Stimulated activated CD4-positive, alpha-beta T cell treated with anti-CD3 and anti-CD28 coated beads, Interleukin-2, amount 100 ng/mL, for 48 hours (primary cell): ENCODE measurements at regions not wholly inside any gene's neighbourhood (a gene's known extent, or its start where the extent isn't known, plus 50 kb on each side); places are given as distances from the start of the nearest gene placed in this dataset.

Source experiments
- DNase-seq, 2 donors: peaks; one replicate each; pipeline ENCODE4 v3.0.0-alpha.2; 2020

DNA sequence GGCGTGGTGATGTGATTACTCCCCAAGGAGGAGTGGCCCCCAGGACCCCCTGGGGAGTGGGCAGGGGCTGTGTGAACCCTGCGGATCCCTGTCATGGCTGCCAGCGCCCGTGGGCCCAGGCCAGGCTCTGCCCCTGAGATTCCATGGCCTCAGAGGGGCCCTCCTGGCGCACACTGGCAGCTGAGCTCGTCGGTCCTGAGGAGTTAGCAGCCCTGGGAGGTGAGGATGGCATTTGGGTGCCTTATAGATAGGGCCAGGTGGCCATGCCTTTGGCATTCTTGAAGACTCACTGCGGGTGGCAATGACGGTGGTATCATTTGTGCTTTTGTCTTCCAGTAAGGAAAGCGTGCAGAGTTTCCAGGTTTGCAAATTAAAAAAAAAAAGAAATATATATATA, 146.8 kb upstream of the GSE1 start:
- DNase-seq = no peak

DNA sequence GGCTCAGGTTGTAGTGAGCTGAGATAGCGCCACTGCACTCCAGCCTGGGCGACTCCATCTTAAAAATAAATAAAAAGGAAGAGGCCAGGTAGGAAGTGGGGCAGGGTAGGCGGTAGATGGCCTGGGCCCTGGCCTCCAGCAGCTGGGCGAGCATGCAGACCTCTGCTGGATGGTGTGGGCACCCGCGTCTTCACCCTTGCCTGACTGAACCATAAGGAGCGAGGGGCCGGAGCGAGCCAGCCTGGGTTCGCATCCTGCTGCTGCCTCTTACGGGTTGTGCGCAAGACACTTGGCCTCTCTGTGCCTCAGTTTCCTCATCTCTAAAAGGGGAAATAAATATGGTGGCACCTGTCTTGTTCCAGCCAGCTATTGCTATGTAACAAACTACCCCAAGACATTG, 146.1 kb upstream of the GSE1 start:
- no peak for DNase-seq

DNA sequence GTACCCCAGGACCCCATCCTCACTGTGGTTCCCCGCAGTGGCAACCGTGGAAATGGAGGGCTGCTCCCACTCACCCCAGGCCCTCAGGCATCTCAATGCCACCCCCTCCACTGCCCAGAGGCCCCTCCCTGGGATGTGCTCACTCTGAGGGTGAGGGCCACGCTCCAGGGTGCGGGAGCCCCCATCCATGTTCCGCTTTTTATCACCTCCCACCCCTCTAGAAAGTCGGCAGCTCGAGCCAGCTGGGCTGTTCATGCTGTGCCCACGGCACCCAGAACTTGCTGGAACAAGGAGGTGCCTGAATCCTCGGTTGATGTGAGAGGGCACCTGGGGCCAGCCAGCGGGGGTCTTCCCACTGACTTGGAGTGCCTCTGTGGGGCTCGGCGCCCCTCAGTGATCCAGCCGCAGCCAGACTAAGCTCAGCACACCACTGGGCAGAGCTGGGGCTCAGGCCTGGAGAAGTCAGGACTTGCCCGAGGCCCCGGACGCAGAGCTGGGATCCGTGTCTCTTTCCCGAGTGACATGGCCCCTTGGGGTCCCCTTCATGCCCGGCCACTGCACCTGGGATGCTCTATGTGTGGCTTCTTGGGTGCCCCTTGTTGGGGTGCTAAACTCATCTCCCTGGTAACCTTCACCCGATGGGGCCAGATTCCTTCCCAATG, 143.1 kb upstream of the GSE1 start:
- DNase-seq = no peak

DNA sequence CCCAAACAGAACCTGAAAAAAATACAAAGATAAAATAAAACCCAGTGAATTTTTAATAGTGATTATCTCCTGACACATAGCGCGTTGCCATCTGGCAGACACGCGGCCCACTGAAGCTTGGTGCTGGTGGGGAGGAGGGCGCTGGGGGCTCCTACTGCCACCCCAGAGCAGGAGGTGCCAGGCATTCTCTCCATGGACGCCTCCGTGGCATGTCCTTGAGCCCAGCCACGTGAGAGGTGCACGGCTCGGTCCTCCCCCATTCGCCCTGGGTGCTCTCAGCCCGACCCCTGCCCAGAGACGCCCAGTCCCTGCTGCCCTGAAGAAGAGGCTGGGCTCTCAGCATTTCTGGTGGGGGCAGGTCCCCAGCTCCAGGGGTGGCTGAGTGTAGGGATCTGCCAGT, 142.2 kb upstream of the GSE1 start:
- DNase-seq = no peak

DNA sequence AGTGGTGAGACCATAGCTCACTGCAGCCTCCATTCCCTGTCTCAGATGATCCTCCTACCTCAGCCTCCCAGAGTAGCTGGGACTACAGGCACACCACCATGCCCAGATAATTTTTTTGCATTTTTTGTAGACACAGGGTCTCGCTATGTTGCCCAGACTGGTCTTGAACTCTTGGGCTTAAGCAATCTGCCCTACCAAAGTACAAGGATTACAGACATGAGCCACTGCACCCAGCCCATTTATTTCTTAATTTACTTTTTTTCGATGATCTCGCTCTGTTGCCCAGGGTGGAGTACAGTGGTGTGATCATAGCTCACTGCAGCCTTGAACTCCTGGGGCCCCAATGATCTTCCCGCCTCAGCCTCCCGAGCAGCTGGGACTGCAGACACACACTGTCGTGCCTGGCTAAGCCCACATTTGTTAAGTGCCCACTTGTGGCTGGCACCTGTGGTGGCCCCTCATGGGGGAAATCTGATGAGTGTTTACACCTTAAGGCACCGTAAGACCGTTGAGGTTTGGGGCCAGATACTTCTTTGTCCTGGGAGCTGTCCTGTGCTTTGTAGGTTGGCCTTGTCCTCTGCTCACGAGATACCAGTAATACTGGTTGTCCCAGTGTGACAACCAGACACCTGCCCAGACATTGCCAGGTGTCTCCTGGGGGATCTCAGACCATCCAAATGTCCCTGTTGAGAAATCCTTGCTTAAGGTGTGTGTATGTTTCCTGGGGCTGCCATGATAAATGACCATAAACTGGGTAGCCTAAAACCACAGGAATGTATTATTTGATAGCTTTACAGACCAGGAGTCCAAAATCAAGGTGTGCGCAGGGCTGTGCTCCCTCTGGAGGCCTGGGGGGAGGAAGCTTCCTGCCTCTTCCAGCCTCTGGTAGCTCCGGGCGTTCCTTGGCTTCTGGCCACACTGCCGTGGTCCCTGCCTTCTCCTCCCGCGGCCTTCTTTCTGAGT, 141.4 kb upstream of the GSE1 start:
- DNase-seq = no peak

DNA sequence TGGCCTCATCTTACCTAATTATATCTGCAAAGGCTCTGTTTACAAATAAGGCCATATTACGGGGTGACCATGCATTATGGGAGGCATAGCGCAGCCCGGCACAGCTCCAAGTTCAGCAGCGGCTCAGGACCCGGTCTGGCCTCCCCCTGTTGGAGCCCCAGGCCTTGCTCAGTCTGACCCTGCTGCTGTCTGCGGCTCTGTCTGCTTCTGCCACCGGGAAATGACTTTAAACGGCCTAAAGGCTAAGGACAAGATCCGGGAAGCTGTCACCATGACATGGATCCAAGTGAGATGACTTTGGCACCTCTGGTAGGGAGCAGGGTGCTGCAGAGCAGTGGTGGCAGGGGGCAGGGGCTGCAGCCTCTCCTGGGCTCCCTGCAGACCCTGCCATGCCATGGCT, 140.6 kb upstream of the GSE1 start:
- DNase-seq = no peak

DNA sequence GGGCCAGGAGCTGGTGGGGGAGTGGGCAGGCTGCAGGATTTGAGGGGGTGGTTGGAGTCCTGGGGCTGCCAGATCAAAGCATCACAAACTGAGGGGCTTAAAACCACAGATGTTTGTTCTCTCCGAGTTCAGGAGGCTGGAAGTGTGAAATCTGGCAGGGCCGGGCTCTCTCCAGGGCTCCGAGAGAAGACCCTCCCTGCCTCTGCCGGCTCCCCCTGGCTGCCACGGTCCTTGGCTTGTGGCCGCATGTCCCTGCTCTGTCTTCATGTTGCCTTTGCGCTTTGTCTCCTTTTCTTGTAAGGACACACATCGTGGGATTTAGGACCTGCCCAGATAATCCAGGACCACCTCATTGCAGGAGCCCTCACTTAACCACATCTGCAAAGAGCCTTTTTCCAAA, 139.8 kb upstream of the GSE1 start:
- DNase-seq = no peak

DNA sequence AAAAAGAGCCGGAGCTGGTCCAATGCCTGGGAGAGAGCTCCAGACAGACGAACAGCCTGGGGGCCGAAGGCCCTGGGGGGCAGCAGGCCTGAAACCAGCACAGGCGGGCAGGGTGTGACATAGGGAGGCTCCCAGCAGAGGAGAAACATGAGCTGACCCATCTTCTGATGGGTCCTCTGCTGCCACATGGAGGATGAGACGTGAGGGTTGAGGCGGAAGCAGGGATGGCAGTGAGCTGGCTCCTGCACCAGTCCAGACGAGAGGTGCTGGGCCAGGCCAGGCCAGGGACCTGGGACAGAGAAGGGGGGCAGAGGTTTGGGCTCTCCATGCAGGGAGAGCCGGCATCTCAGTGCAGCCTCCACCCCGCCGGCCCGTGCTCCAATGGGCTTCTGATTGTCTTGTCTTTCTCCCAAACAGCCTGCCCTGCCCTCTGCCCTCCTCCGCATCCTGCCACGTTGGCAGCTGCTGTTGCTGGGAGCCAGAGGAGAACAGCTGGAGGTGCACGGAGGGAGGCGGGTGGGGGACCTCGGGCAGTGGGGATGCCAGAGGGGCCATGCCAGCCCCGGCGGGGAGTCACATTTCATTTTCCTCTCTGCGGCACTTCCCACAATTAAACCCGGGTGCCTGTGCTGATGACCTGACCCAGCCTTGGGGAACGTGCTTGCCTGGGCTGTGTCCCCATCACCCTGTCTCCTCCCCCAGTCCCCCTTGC, 139.1 kb upstream of the GSE1 start:
- no peak for DNase-seq

DNA sequence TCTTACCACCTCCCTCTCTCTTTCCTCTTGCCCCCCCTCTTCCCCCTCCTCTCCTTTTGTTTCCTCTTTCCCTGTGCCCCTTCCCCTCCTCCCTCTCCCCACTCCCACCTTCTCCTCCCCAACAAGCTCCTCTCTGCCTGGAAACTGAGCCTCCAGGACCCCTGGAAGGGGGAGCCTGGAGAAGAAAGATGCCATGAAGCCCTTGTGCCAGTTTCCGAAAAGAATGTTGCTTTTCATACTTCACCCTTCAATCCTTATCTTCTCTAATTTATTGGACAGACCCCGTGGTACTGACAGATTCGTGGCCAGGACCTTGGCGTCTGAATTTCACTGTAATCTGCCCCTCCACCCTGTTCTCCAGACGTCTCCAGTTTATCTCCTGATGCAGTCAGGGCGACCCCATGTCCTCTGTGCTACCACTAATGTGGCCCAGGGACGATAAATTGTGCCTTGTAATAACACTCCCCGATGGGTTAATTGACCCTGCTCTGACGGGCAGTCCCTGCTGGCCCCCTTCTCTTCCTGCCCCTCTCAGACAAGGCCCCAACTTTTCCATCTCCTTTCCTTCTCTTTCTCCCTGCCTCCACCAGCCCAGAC, 138.4 kb upstream of the GSE1 start:
- DNase-seq = no peak

DNA sequence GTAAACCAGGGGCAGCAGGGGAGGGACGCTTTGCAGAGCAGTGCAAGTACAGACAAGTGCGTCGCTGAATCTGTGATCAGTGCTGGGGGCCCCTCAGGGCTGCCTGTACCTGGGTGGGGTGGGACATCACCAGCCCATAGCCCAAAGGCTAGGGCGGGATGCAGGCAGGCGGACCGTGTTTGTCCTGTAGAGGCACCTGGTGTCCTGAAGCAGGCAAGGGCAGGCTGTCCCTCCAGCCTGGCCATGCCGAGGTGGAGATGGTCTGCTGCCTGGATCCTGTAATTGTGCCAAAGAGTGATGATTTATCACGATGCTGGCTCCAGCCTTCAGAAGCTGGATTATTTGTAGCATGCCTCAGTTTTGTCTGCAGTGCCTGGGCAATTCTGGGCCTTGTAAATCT, 137.9 kb upstream of the GSE1 start:
- no peak for DNase-seq

DNA sequence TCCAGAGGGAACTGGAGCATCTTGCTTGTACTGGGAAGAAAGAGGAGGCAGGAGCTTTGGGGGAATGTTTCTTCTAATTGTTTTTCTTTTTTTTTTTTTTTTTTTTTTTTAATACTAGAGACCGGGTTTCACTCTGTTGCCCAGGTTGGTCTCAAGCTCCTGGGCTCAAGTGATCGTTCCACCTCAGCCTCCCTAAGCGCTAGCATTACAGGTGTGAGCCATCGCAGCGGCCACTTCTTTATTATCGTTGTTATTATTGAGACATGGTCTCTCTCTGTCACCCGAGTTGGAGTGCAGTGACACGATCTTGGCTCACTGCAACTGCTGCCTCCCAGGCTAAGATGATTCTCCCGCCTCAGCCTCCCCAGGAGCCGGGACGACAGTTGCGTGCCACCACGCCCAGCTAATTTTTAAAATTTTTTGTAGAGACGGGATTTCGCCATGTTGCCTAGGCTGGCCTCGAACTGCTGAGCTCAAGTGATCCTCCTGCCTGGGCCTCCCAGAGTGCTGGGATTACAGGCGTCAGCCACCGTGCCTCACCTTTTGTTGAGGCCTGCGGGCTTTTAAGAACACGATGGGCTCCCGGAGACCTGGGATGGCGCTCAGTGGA, 137.3 kb upstream of the GSE1 start:
- DNase-seq = no peak

DNA sequence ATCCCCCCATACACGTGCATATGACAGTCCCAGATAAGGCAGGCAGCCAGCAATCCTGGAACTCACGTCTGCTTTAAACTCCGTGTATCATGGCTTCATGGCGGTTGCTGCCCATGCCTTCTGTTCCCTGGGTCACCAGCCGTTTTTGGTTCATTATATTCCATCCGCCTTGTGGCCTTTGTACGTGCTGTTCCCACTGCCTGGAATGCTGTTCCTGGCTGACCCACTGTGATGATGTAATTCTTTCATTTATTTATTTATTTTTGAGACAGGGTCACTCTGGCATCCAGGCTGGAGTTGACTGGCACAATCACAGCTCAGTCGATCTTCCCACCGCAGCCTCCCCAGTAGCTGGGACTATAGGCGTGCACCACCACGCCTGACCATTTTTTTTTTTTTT, 136.7 kb upstream of the GSE1 start:
- no peak for DNase-seq

DNA sequence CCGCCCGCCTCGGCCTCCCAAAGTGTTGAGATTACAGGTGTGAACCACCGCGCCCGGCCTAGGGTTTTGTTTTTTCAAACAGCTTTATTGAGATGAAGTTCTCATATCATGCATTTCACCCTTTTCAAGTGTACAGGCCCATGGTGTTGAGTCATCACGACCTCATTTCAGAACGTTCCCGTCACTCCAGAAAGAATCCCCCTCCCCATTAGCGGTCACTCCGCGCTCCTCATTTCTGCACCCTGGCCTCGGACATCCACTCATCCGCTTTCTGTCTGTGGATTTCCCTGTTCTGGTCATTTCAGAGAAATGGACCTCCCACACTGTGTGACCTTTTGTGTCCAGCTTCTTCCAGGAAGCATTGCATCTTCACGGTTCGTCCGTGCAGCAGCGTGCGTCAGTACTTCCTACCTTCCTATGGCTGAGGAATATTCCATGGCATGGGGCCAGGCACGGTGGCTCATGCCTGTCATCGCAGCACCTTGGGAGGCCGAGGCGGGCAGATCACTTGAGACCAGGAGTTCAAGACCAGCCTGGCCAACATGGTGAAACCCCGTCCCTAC, 135.2 kb upstream of the GSE1 start:
- DNase-seq = no peak

DNA sequence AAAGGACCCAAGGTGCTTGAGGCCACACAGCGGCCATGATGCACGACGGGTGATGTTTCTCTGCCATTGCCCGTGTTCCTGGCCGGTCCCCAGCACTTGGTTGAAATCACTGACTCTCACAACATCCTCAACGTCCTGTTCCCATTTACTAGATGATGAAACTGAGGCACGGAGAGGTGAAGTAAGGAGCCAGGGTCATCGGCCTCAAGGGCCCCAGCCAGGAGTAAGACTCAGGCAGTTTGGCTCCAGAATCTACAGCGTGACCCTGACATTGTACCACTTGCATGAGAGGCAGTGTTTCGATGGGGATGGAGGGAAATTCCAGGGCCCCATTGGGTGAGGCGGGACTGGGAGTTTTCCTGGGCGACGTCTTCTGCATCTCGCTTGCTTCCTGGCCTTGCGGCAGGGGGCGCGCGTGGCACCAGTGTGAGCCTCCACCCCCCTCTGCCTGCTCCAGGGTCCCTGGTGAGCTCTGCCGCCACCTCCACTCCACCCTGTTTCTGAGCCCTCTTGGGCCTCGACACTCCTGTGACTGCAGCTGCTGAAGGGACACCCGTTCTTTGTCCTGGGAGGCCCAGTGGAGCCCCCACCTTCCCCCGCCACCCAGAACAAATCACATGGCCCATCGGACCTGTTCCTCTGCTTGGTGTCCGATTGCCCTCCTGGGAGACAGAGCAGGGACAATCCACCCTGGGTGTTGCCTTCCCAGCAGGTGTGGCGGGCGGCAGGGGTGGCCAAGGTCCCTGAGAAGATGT, 133.0 kb upstream of the GSE1 start:
- no peak for DNase-seq

DNA sequence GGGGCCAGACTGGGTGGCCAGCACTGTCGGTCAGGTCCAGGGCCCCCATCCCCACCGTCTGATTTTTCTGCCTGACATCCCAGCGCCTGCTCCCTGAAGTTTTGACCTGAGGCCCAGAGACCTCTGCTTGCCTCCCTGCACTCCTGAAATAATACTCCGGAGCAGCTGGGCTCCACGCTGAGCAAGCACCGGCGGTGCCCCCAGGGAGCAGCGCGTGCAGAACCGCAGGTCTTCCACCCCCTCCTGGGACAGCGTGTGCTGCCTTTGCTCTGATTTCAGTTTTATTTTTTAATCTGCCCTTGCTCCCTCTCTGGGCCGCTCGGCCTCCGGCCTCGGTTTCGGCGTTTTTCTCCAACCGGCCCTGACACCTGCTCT, 132.4 kb upstream of the GSE1 start:
- DNase-seq = no peak

DNA sequence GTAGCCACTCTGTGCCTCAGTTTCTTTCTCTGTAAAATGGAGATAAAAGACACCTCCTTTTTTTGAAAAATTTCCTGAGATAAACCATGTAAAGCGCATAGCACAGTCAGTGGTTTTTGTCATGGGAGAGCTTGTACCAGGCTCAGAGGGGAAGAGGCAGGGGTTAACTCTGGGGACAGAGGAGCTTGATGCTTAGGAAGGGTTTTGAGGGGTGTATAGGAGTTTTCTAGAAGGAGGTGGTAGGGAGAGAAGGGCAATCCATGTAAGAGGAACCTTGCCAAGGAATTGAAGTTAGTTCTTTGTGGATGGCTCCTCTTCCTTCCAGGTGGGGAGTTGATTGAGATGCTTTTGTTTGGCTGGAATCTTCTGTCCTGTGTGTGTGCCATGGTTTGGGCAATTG, 131.9 kb upstream of the GSE1 start:
- DNase-seq = no peak

DNA sequence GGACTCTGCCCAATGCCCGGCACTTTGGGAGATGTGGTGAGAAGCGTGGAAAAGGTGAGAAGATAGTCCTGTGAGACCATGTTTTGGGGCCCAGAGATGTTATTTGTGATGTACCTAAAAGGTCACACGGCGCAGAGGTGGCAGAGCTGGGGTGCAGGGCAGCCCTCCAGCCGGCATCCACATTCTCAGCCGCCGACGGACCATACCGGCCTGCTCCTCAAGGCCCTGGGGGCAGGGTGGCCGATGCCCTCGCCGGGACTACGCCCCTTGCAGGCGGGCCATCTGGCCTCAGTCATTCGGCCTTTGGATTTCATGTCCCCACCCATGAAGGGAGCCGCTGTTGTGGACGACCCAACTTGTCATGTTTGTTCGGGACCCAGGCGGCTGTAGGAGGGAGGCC, 131.4 kb upstream of the GSE1 start:
- DNase-seq = no peak

DNA sequence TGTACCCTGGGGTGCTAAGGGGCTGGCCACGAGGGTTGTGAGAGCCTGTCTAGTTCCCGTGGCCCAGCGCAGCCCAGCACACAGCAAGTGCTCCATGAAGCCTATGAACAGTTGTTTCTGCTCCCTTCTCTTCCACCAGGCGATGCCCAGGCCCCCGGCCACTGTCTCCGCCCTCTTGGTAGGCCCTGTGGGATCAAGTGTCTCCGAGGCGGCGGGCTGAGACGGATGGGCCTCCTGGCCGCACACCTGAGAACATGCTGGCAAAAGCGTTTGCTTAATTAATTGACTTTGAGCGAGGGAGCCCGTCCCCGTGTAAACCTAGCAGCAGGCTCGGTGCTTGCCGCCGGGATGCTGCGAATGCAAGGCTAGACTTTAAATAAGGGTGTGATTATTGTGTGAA, 129.7 kb upstream of the GSE1 start:
- DNase-seq = no peak

DNA sequence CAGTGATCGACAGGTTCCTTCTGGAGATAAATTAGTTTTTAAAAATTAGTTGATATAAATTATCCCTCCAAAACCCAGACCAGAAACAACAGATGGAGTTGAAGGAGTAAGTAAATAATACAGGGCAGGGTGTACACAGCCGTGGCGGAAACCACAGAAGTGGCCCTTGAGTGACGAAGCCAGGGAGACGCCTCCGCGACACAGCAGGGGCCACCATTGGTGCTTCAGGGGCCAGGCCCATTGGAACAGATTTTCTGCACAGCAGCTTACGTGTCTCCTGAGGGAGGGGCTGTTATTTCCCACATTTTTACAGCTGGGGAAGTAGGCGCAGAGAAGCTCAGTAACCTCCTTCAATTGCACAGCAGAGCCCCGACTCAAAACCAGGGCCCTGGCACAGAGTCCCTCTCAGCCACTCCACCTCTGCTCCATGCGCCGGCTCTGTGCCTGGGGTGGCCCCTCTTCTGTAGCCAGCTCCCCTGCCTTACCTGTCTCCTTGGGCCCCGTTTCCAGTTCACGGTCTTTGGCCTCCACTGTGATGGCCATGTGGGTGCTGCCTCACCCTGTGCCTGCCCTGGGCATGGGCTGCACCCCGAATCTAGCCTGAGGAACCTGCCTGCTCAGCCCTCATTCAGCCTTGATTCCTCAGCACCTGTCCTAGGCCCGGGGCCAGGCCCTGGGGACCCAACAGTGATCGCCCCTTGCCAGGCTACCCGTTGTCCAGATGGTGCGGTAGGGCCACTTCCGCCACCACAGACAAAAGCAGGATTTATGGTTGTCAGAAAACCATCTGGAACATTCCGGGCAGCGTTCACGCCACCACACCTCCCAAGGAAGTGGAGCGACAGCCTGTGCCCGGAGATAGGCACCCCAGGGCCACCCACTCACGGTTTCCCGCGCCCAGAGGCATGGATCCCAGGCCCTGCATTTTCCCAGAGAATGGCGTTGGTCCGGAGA, 128.5 kb upstream of the GSE1 start:
- no peak for DNase-seq

DNA sequence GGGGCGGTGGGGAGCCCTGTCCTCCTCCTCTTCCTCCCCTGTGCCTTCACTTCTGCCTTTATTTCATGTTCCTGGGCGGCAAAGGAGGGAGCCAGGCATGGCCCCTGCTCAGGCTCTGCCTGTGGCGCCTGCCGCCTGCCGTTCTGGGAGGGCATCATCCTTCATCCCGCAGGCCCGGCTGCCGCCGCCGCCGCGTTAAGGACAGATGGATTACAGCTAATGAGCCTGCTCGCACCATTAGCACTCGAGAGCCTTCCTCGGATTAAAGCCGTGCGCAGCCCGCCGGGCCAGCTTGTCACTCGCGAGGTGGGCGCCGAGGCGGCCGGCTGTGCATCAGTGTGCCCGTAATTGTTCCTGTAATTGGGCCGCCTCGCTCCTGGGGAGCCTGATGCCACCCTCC, 127.7 kb upstream of the GSE1 start:
- DNase-seq = no peak
